NK-92 (cell line): ENCODE measurements at regions not wholly inside any gene's neighbourhood (a gene's known extent, or its start where the extent isn't known, plus 50 kb on each side); places are given as distances from the start of the nearest gene placed in this dataset.
"Not testable (repeated sequence)": the region's sequence is repeated elsewhere in the genome, so short reads cannot be mapped to it uniquely, and the experiment has no call there.

Experiments used
- DNase-seq: peaks from one replicate; lab custom pipeline; 2025; ENCODE audit not compliant: unreplicated experiment; lab: John Stamatoyannopoulos, UW

DNA sequence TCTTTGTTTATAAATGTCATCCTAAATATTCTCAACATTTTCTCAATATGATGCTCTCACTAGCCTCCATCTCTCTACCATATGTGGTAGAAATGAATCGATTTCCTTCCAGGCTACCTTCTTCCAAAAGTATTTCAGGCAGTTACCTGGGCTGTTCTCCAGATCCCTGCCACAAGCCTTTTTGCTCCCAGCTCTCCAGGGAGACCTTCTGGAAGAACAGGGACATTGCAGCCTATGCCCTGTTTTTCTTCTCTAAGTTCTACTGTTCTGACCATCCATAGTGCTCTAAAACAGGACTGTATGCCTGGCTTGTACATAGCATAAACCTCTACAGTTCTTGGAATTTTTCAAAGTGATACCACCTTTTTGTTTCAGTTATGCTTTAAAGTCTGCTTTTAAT lies 552.8 kb downstream of the ANKRD7 start:
- DNase-seq, result no peak

- DNase-seq, result no peak
Observed at GRCh38 chr7:118792682-118793081, 568.2 kb downstream of the ANKRD7 start.

DNA sequence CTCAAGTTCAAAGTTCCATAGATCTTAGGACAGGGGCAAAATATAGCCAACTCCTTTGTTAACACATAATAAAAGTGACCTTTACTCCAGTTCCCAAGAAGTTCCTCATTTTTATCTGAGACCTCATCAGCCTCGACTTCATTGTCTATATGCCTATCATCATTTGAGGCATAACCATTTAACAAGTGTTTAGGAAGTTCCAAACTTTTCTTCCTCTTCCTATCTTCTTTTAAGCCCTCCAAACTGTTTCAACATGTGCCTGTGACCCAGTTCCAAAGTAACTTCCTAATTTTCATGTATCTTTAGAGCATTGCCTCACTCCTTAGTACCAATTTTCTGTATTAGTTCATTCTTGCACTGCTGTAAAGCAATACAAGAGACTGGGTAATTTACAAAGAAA lies 569.1 kb downstream of the ANKRD7 start:
- no peak for DNase-seq

DNA sequence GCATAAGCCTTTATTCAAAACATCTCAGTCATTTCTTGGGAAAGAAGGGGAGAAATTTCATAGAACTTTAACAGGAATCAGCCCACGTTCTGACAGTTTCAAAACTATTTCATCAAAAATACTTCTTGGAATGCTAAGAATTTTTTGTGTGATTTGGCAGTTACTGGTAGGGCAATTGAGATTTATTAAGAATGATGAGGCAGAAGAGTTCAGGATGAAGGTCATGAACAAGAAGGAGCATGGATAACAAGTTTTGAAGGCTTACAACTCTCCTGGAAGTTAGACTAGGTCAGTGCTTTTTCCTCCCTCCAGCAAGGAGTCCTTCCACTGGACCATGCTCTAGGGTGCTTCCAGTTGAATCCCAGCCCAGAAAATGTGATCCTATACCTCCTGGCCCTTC lies 569.9 kb downstream of the ANKRD7 start:
- DNase-seq, result no peak

GRCh38 chr7:118801366-118801765 lies 576.9 kb downstream of the ANKRD7 start:
- no peak for DNase-seq

DNA sequence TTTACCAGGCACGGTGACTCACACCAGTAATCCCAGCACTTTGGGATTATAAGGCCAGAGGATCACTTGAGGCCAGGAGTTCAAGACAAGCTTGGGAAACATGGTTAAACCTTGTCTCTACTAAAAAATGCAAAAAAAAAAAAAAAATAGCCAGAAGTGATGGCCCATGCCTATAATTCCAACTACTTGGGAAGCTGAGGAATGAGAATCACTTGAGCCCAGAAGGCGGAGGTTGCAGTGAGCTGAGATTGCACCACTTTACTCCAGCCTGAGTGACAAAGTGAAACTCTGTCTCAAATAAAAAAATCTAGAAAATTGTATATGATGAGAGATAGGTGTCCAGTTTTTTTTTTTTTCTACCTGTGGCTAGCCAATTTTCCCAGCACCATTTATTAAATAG lies 578.2 kb downstream of the ANKRD7 start:
- no peak for DNase-seq

DNA sequence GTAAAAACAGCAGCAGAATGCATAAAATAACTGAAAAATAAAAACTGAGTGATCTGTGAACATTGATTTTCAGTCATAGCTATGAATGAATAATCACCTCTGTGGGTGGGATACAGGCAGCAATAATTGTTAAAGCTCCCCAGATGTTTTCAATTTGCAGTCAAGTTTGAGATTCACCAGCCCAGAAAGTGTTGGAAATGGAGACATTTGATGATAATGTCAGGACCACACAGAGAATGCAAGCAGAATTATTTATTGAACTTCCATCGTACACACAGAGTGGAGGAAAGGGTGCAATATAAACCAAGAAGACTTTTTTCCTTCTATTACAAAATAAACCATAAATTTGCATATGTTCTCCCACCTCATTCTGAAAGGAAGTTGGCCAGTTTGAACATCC lies 601.7 kb downstream of the ANKRD7 start:
- no peak for DNase-seq

DNA sequence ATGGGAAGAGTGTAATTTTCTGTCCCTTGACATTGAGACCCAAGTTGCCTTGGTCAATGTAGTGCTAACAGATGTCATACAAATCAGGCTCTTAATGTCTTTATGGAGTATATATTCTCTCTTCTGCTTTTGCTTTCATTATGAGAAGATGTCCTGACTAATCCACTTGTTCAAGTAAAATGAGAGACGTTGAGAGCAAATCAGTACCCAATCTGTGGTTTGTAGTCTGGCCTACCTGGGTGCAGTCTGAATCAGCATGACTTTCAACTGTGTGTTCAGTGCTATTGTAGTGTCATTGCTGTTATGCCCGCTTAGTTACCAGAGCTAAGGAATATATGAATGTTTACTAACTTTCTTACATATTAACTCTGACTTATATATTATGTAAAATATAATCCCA lies 612.4 kb downstream of the ANKRD7 start:
- DNase-seq, result no peak

DNA sequence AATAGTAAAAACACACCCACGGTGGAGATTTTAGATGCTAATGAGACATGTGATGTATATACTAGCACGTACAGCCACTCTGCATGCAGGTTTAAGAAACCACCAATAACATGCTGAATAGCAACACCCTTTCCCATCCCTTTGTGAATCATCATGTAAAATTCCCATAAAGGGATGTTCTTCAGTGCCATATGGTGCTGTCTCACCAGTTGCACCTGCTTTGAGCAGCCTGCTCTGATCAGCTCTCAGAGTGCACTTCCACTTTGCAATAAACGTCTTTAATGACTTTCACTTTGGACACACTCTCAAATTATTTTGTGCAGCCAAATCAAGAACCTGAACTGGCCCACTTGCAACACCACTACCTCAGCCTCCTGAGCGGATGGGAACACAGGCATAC lies 615.0 kb downstream of the ANKRD7 start:
- no peak for DNase-seq

DNA sequence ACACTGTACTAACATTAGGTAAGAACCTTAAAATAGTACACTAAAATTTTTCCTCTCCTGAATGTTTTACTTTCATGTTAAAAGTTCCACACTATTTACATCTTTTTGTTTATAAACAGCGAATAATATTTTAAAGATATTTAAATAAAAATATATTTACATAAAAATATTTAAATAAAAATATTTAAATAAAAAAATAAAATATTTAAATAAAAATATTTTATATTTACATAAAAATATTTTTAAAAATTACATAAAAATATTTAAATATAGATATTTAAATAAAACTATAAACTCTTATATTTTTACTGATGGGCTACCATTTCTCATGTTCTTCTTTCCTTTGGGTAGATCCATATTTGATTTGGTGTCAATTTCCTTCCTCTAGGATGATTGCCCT lies 619.0 kb downstream of the ANKRD7 start:
- no peak for DNase-seq

- DNase-seq, result no peak
Observed at GRCh38 chr7:118844748-118845147, 620.2 kb downstream of the ANKRD7 start.

DNA sequence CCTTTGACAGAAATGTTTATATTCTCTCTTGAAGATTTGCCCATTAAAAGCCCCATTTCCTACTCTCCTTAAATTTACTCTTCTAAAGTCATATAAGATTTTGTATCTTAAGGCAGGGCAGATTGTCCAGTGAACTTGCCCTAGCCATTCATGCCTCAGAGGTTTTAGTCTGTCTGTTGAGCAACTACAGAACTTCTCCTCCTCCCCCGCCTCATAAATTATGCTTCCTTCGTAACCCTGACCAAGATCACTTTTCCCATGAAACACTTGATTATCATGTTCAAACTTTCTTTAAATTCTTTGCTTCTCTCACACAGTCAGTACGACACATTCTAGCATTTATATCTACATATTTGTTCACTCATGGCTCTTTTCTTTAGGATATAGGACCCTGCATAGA lies 621.3 kb downstream of the ANKRD7 start:
- DNase-seq, result no peak

DNA sequence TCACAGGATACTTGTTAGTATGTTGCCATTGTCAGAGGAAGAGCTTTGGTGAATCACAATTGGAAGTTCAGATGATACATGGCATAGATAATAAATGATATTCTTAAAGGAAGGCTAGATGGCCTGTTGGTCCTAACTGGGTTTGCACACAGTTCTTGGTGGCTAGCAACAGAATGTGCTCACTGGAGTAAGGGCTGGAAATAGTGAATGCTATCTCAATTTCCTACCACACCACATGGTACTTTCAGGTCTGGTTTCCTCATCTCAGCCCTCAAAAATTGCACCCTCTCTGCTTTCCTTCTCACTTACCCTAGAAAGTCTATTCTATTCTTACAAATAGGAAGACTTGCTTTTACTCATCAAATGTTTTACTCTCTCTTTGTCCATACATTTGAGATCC lies 622.5 kb downstream of the ANKRD7 start:
- DNase-seq, result no peak

- no peak for DNase-seq
Observed at GRCh38 chr7:118855290-118855689, 630.8 kb downstream of the ANKRD7 start.

DNA sequence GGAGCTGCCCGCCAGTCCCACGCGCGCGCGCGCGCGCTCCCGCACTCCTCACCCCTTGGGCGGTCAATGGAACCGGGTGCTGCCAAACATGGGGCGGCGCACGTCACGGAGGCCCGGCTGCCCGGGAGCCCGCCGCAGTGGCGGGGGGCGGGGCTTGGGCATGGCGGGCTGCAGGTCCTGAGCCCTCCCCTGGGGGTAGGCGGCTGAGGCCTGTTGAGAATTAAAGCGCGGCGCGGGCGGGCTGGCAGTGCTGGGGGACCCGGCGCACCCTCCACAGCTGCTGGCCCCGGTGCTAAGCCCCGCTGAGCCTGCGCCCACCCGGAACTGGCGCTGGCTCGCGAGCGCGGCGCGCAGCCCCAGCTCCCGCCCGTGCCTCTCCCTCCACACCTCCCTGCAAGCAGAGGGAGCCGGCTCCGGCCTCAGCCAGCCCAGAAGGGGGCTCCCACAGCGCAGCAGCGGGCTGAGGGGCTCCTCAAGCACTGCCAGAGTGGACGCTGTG lies 634.2 kb downstream of the ANKRD7 start:
- DNase-seq, result no peak

- DNase-seq, result no peak
Observed at GRCh38 chr7:118861581-118861980, 637.1 kb downstream of the ANKRD7 start.

- DNase-seq, result no peak
Observed at GRCh38 chr7:118862740-118863139, 638.2 kb downstream of the ANKRD7 start.

DNA sequence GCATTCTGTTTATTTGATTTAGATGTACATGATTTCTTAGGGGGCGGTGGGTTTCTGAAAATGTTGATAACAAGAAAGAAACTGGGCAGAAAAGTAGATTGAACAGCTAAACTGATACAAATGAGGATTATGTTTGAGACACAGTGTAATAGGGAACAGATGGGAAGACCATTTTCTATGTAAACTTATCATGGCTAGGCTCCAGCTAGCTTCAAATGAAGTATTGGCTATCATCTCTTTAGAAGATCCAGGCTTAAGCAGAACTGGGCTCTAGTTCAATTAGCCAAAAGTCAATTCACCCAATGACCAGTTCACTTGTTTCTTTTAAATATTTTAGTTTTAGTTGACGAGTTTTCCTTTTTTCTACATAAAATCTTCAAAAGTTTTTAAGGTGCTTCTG lies 639.5 kb downstream of the ANKRD7 start:
- no peak for DNase-seq

DNA sequence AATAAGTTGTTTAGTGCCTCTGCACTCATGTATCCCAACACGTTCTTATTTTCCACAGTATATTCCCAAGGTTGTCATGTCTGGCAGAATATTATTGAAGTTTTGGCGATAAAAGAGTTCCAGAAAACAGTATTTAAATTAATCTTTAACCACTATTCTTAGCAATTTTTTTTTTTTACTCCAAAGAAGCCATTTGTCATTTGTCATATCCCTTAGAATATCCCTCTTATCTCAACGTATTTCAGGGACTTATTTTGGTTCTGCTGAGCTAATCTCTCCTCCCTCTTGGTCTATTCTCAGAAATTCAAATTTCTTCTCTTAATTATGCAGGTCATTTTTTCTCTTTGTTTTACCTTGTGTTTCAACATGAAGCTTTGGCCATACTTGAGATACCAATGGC lies 643.4 kb downstream of the ANKRD7 start:
- DNase-seq, result no peak

DNA sequence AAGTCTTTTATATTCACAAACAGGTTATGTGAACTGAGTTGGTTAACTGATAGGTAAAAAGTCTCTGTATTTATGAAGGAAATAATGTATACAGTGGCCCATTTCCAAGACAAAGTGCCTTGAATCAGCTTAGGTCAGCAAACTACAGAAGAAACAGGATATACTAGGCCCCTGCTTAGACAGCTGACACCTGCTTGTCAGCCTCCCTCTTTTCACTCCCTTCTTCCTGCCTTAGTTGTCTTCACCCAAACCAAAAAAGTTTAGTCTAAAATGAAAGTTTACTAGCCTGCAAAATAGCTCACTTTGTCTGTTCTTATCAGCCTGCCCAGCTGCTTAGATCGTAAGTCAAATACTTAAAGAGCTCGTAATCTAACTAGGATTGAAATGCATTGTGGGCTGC lies 644.6 kb downstream of the ANKRD7 start:
- DNase-seq, result not testable (repeated sequence)

GRCh38 chr7:118870187-118870586 lies 645.7 kb downstream of the ANKRD7 start:
- no peak for DNase-seq

DNA sequence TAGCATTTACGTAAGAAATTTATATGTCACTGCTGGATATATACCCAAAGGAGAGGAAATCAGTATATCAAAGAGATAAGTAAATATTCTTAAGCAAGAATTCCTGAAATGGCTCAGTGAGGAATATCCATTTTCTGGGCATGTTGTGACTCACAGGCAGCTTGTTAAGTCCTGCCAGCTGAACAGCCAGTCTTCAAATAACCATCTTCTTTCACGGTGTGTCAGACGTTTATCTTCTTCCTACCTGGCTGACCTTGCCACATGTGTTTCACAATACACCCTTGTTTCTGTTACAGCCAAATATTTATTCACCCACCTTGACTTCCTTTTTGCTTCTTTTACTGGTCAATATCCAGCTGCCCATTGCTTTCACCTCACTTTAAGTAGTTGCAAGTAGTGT lies 648.1 kb downstream of the ANKRD7 start:
- no peak for DNase-seq

GRCh38 chr7:118877187-118877586 lies 652.7 kb downstream of the ANKRD7 start:
- DNase-seq, result no peak

- no peak for DNase-seq
Observed at GRCh38 chr7:118878336-118878735, 653.8 kb downstream of the ANKRD7 start.
